ENCODE measurements at regions not wholly inside any gene's neighbourhood (a gene's known extent, or its start where the extent isn't known, plus 50 kb on each side); places are given as distances from the start of the nearest gene placed in this dataset.

DNA sequence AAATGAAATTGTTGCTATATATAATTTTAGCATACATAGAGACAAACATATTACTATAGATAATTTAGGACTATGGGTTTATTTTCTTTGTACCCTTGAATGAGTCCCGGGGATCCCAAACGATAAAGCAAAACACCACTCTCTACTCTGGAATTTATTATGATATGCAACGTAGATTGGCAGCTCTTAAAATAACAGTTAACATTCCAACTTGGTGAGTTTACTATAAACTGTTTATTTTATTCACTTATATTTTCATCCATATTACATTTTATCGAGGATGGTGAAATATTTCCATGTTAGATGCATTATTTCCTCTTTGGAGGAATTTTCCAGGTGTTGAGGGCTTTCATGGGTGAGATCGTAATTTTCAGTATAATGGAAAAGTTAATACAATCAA, 138.7 kb upstream of the DGKB start:
- TF ChIP-seq, protein P1, sequence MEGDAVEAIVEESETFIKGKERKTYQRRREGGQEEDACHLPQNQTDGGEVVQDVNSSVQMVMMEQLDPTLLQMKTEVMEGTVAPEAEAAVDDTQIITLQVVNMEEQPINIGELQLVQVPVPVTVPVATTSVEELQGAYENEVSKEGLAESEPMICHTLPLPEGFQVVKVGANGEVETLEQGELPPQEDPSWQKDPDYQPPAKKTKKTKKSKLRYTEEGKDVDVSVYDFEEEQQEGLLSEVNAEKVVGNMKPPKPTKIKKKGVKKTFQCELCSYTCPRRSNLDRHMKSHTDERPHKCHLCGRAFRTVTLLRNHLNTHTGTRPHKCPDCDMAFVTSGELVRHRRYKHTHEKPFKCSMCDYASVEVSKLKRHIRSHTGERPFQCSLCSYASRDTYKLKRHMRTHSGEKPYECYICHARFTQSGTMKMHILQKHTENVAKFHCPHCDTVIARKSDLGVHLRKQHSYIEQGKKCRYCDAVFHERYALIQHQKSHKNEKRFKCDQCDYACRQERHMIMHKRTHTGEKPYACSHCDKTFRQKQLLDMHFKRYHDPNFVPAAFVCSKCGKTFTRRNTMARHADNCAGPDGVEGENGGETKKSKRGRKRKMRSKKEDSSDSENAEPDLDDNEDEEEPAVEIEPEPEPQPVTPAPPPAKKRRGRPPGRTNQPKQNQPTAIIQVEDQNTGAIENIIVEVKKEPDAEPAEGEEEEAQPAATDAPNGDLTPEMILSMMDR (IDR thresholded peaks at IDR 0.05; ENCODE audit: low read depth, low read length, missing input control) = no peak
- no peak for TF ChIP-seq JUND (IDR thresholded peaks at IDR 0.05)
- TF ChIP-seq RAD21 (IDR thresholded peaks at IDR 0.05) = no peak
- TF ChIP-seq, protein P2, sequence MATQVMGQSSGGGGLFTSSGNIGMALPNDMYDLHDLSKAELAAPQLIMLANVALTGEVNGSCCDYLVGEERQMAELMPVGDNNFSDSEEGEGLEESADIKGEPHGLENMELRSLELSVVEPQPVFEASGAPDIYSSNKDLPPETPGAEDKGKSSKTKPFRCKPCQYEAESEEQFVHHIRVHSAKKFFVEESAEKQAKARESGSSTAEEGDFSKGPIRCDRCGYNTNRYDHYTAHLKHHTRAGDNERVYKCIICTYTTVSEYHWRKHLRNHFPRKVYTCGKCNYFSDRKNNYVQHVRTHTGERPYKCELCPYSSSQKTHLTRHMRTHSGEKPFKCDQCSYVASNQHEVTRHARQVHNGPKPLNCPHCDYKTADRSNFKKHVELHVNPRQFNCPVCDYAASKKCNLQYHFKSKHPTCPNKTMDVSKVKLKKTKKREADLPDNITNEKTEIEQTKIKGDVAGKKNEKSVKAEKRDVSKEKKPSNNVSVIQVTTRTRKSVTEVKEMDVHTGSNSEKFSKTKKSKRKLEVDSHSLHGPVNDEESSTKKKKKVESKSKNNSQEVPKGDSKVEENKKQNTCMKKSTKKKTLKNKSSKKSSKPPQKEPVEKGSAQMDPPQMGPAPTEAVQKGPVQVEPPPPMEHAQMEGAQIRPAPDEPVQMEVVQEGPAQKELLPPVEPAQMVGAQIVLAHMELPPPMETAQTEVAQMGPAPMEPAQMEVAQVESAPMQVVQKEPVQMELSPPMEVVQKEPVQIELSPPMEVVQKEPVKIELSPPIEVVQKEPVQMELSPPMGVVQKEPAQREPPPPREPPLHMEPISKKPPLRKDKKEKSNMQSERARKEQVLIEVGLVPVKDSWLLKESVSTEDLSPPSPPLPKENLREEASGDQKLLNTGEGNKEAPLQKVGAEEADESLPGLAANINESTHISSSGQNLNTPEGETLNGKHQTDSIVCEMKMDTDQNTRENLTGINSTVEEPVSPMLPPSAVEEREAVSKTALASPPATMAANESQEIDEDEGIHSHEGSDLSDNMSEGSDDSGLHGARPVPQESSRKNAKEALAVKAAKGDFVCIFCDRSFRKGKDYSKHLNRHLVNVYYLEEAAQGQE (IDR thresholded peaks at IDR 0.05) = no peak
